ENCODE measurements at regions not wholly inside any gene's neighbourhood (a gene's known extent, or its start where the extent isn't known, plus 50 kb on each side); places are given as distances from the start of the nearest gene placed in this dataset.

- DNase-seq (ENCODE audit: low read depth in 2 of 2): no peak
Observed at GRCh38 chr20:24138951-24139350, 150.4 kb upstream of the GGTLC1 start.

- no peak for DNase-seq (ENCODE audit: low read depth in 2 of 2)
Observed at GRCh38 chr20:24138196-24138857, 149.7 kb upstream of the GGTLC1 start.

- no peak for DNase-seq (ENCODE audit: low read depth in 2 of 2)
Observed at GRCh38 chr20:24136659-24137246, 148.2 kb upstream of the GGTLC1 start.

DNA sequence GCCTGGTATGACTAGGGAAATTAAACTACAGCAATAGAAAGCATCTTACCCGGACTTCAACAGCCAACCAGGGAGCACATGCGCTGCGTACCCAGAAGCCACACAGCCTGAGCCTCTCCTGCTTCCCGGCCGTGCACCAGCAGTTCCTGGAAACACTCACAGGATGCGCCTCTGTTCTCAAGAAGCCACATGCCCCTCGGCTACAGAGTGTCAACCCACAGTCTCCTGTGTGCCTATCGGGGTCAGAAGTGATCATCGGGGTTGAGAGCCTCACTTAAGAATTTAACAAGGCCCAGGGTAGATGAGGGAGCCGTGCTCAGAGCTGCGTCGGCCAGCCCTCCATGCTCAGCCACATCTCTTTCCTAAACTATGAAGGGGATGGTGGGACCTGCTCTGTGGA is 147.2 kb upstream of the GGTLC1 start:
- no peak for DNase-seq (ENCODE audit: low read depth in 2 of 2)

DNA sequence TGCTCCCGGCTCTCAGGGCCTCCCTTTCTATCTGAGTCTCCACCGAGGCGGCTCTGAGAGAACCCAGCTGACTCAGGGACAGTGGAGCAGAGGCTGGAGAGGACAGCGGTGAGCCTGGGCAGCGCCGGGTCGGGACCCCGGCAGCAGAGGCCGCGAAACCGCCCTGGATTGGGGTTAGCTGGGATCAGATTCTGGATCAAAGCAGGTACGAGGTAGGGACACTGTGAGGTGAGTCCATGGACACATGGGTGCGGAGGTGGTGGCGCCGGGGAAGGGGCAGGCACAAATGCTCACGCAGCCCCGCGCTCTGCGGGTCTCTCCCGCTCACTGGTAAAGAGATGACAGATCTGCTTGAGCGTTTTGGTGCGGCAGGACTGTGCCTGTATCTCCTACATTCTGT is 146.4 kb upstream of the GGTLC1 start:
- no peak for DNase-seq (ENCODE audit: low read depth in 2 of 2)

DNA sequence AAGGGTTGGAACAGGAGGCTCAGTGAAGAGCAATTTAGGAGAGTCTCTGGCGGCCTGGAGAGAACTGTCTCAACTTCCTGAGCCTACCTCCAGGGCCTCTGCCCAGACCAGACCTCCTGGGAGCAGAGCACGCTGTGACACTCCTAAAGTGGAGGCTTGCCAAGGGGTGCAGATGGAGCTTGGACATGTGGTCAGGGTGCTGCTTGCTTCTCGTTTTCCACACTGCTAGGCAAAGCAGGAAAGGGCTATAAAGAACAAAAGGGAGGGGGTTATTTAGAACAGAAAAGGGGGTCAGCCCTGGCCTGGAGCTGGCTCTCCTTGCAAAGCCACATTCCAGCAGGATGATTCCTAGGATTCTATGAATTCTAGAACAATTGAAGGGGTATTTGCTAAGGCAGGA is 145.7 kb upstream of the GGTLC1 start:
- DNase-seq (ENCODE audit: low read depth in 2 of 2): no peak

DNA sequence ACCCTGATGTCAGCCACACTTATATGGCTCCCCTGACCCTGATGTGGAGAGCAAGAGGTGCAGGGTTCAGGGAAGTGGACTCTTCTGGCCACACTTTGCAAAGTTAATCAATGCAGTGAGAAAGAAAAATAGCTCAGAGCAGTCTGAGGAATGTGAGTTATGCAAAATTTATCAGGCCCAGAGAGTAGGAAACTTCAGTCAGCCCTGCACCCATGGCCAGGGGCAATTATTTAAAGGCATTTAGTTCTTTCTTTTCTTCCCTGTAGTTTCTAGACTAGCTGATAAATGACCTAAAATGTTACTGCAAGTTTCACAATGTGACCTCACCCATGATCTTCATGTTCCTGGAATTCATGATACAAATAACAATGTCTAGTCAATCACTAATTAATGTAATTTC is 143.7 kb upstream of the GGTLC1 start:
- DNase-seq (ENCODE audit: low read depth in 2 of 2): no peak

- DNase-seq (ENCODE audit: low read depth in 2 of 2): no peak
Observed at GRCh38 chr20:24131684-24132083, 143.1 kb upstream of the GGTLC1 start.

DNA sequence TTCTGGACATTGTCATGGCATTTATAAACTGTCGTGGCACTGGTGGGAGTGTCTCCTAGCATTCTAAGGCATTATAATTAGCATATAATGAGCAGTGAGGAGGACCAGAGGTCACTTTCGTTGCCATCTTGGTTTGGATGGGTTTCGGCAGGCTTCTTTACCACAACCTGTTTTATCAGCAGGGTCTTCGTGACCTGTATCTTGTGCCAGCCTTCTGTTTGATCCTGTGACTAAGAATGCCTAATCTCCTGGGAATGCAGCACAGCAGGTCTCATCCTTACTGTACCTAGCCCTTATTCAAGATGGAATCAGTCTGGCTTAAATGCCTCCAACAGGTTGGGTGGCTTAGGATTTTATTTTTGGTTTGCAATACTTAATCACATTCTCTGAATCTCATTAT is 142.7 kb upstream of the GGTLC1 start:
- no peak for DNase-seq (ENCODE audit: low read depth in 2 of 2)

DNA sequence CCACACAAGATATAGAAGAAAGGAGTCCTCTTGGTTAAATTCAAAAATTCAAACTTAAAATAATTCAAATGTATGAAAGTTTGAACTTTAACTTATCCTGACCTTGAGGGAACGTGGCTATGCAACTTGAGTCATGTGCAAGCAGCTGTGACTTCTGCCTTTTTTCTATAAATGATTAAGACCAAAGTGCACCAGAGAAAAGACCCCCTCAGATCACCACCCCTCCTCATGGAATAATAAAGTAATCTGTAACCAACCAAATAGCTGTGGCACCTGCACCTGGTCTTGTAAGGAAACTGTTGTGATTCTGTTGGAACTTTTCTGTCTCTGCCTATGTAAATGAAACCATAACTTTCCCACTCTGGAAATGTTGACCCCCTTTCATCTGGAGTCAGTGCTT is 141.1 kb upstream of the GGTLC1 start:
- no peak for DNase-seq (ENCODE audit: low read depth in 2 of 2)

- DNase-seq (ENCODE audit: low read depth in 2 of 2): no peak
Observed at GRCh38 chr20:24124951-24125650, 136.5 kb upstream of the GGTLC1 start.

- DNase-seq (ENCODE audit: low read depth in 2 of 2): no peak
Observed at GRCh38 chr20:24124003-24124402, 135.4 kb upstream of the GGTLC1 start.

DNA sequence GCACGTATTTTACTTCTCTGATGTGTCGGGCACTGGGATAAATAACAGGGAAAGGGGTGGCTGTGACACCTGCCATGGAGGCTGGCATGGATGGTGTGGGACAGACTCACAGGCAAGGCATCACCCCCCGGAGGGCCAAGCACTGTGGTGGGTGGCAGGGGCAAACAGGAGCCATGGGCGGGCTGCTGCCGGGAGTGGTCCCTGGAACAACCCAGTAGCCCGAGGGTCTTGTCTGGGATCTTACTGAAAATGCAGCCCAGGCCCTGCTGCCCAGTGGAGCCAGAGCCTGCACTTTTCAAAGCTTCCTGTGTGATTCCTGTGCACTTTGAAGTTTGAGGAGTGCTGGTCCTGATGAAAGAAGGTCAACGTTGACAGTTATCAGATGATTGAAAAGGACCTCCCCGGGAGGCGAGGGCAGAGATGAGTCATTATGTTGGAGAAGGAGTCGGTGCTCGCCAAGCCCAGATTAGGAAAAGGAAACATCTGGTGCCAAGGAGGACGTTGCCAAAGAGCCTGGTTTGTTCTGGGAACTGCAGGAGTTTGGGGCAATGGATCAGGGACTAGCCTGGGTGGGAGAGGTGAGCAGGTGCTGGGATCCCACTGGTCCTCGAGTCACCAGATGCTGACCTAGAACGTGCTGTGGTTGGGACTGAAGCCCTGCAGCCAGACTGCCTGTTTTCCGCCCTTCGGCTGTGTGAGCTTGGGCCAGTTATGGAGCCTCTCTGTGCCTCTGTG is 130.0 kb upstream of the GGTLC1 start:
- no peak for DNase-seq (ENCODE audit: low read depth in 2 of 2)

- DNase-seq (ENCODE audit: low read depth in 2 of 2): no peak
Observed at GRCh38 chr20:24118034-24118433, 129.5 kb upstream of the GGTLC1 start.

GRCh38 chr20:24117383-24117782 is 128.8 kb upstream of the GGTLC1 start:
- DNase-seq (ENCODE audit: low read depth in 2 of 2): no peak

DNA sequence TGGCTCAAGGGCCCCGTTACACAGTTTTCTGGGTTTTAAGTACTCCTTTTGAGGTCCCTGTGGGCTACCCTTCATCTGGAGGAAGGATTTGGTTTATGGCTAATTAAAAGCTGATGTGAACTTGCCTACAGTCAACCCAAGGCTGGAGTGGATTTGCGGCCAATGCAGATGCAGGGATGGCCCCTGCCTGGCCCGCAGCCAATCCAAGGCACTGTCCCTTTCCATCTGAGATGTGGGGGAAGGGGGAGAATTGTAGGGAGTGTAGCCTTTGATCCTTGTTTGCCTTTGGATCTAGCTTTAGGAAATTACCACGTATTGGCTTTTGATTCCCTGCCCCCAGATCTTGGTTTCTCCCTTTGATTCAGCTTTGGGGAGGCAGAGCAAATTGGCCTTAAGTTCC is 128.0 kb upstream of the GGTLC1 start:
- DNase-seq (ENCODE audit: low read depth in 2 of 2): no peak

GRCh38 chr20:24112360-24112759 is 123.8 kb upstream of the GGTLC1 start:
- no peak for DNase-seq (ENCODE audit: low read depth in 2 of 2)

DNA sequence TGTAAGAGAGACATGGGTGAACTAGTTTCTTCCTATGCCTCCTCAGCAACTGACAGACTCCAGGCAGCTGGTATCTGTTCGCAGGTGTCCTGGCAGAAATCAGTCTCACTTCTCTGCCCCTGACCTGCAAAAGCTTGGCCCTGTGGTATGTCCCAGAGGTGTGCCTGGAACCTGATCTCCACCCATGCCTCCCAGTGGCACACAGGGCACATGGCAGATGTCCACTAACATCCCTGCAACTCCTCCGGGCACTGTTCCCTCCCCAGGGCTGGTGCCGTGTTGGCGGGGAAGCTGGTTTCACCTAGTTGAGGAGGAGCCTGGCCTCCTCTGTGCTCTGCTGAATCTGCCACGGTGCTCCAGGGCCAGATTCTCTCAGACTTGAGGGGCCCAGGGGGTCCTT is 123.3 kb upstream of the GGTLC1 start:
- DNase-seq (ENCODE audit: low read depth in 2 of 2): no peak

- no peak for DNase-seq (ENCODE audit: low read depth in 2 of 2)
Observed at GRCh38 chr20:24109537-24109936, 121.0 kb upstream of the GGTLC1 start.

DNA sequence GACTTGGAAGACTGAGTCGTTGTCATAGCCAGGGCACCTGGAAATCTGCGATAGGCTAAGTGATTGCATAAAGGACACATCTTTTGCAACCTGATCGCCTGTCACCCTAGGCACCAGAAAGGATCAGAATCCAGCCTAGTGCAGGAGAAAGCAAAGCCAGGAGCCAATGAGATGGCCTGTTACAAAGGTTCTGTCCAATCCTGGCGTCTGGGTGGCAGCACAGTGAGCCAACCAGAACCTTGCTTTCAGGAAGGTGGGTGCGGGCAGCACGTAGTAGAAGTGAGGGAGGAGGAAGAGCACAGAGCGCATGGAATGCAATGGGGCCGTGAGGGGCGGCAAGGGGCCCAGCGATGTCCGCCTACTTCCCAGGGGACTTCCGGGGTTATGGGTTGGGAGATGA is 120.4 kb upstream of the GGTLC1 start:
- no peak for DNase-seq (ENCODE audit: low read depth in 2 of 2)

DNA sequence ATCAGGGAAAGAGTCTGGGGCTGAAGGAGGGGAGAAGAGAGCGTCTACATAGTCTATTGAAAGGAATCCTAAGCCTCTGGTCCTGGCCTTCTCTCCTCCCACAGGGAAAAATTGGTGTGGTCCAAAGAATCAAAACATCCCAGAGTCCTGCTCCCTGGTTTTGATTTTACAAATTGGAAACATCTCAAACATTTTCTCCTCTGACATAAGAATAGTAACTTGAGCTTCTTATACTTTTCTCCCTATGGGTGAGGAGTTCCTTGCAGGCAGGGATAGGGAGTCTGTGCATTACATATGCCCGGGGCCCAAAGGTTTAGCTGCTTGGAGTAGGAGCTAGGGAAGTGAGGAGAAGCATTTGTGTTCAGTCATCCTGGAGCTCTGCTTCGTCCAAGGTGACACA is 120.0 kb upstream of the GGTLC1 start:
- no peak for DNase-seq (ENCODE audit: low read depth in 2 of 2)

GRCh38 chr20:24106801-24107445 is 118.3 kb upstream of the GGTLC1 start:
- no peak for DNase-seq (ENCODE audit: low read depth in 2 of 2)
